ENCODE measurements at regions not wholly inside any gene's neighbourhood (a gene's known extent, or its start where the extent isn't known, plus 50 kb on each side); places are given as distances from the start of the nearest gene placed in this dataset.

GRCh38 chr7:9874182-9874581 lies 1099.5 kb upstream of the PHF14 start:
- BruUV-seq (replicated peaks): no TSS peak
- Histone ChIP-seq H3K27me3 (ENCODE audit: insufficient read depth, low read length) (no peaks in the 10 kb centered on the region), H3K4me1 (ENCODE audit: control insufficient read depth in 1 of 2, insufficient read depth in 2 of 2, low read length in 2 of 2) (no peaks in the 10 kb centered on the region), H3K27ac (ENCODE audit: low read depth, low read length) (no peak overlapping the region), H3K36me3 (ENCODE audit: control insufficient read depth in 1 of 2, insufficient read depth in 2 of 2, low read length in 2 of 2) (no peaks in the 10 kb centered on the region), H2AFZ (ENCODE audit: low read depth, low read length, poor library complexity, severe bottlenecking) (no peak overlapping the region), H4K20me1 (ENCODE audit: insufficient read depth) (no peaks in the 10 kb centered on the region), H3K9me2 (ENCODE audit: insufficient read depth) (no peaks in the 10 kb centered on the region), H3K4me3 (replicated peaks in 1 of 2; ENCODE audit: low read depth in 1 of 2, low read length in 2 of 2) (no peak overlapping the region), H3K9me3 (ENCODE audit: control insufficient read depth in 1 of 2, insufficient read depth in 1 of 2, low read depth in 1 of 2, low read length in 2 of 2) (peaks cover 0 to 4% of the 10 kb centered on the region in 2 experiments; a peak in 2 of 4 replicates), H3K4me2 (ENCODE audit: low read length) (no peak overlapping the region), H3K79me2 (ENCODE audit: insufficient read depth, low read length) (no peaks in the 10 kb centered on the region), H3K9ac (ENCODE audit: low read length) (no peak overlapping the region)
- CTCF ChIA-PET: no interaction called here
- TF ChIP-seq ZNF274 (IDR thresholded peaks at IDR 0.05; ENCODE audit: low read depth, low read length): no peak
- no peak for TF ChIP-seq POLR2A (IDR thresholded peaks at IDR 0.05; ENCODE audit: borderline replicate concordance, extremely low read depth, insufficient read depth, insufficient read length)
- no peak for TF ChIP-seq ZFX (IDR thresholded peaks at IDR 0.05)
- TF ChIP-seq REST (IDR thresholded peaks at IDR 0.05; ENCODE audit: low read depth): no peak
- TF ChIP-seq SRF (IDR thresholded peaks at IDR 0.05; ENCODE audit: low read depth): no peak
- no peak for TF ChIP-seq CBX3 (IDR thresholded peaks at IDR 0.05; ENCODE audit: low read depth)
- TF ChIP-seq TCF7L2 (IDR thresholded peaks at IDR 0.05; ENCODE audit: borderline replicate concordance, extremely low read depth, insufficient read depth, insufficient read length): no peak
- no peak for TF ChIP-seq RAD21 (IDR thresholded peaks at IDR 0.05; ENCODE audit: low read depth)
- no peak for TF ChIP-seq SP1 (IDR thresholded peaks at IDR 0.05; ENCODE audit: low read depth)
- TF ChIP-seq CEBPB (IDR thresholded peaks at IDR 0.05; ENCODE audit: low read depth): no peak
- no peak for TF ChIP-seq ZBTB33 (IDR thresholded peaks at IDR 0.05; ENCODE audit: extremely low read depth, insufficient replicate concordance, low read length)
- TF ChIP-seq SIN3A (IDR thresholded peaks at IDR 0.05; ENCODE audit: low read depth): no peak
- no peak for TF ChIP-seq FOSL1 (IDR thresholded peaks at IDR 0.05; ENCODE audit: low read depth)
- no peak for TF ChIP-seq ATF3 (IDR thresholded peaks at IDR 0.05)
- intact Hi-C loops (cut with micrococcal nuclease): no loop called here
- no peak for DNase-seq (ENCODE audit: low read depth, low spot score)
- POLR2A ChIA-PET: no interaction called here
- ATAC-seq: no peak
- RAD21 ChIA-PET (ENCODE audit: low non-redundant PET in 1 of 2, low total read pairs in 2 of 2, uncharacterized antibody in 2 of 2, unreplicated experiment in 2 of 2): no interaction called here
